ENCODE measurements at regions not wholly inside any gene's neighbourhood (a gene's known extent, or its start where the extent isn't known, plus 50 kb on each side); places are given as distances from the start of the nearest gene placed in this dataset.

GRCh38 chr18:24968238-24968775 lies 383.7 kb downstream of the ZNF521 start:
- Mint-ChIP-seq H3K4me1 (ENCODE audit: unreplicated experiment) (no peaks in the 10 kb centered on the region), H3K27me3 (ENCODE audit: unreplicated experiment) (no peaks in the 10 kb centered on the region), H3K4me3 (ENCODE audit: unreplicated experiment) (no peak overlapping the region), H3K36me3 (ENCODE audit: unreplicated experiment) (no peaks in the 10 kb centered on the region), H3K9me3 (ENCODE audit: unreplicated experiment) (peaks cover 4% of the 10 kb centered on the region), H3K27ac (ENCODE audit: unreplicated experiment) (no peak overlapping the region)
- no peak for TF ChIP-seq CTCF (IDR thresholded peaks at IDR 0.05)
- DNase-seq (ENCODE audit: extremely low spot score, unreplicated experiment) = no peak

- no peak for TF ChIP-seq CTCF (IDR thresholded peaks at IDR 0.05)
- no peak for DNase-seq (ENCODE audit: extremely low spot score, unreplicated experiment)
- H3K4me3 Mint-ChIP-seq (ENCODE audit: unreplicated experiment) = no peak overlapping the region
- H3K27ac Mint-ChIP-seq (ENCODE audit: unreplicated experiment) = no peak overlapping the region
- no peaks in the 10 kb centered on the region for H3K36me3 Mint-ChIP-seq (ENCODE audit: unreplicated experiment)
- H3K4me1 Mint-ChIP-seq (ENCODE audit: unreplicated experiment) = no peaks in the 10 kb centered on the region
- H3K9me3 Mint-ChIP-seq (ENCODE audit: unreplicated experiment) = no peaks in the 10 kb centered on the region
- H3K27me3 Mint-ChIP-seq (ENCODE audit: unreplicated experiment) = no peaks in the 10 kb centered on the region
These were observed 379.4 kb downstream of the ZNF521 start for GRCh38 chr18:24972577-24972976.

- H3K4me3 Mint-ChIP-seq (ENCODE audit: unreplicated experiment) = no peak overlapping the region
- no peak for TF ChIP-seq CTCF (IDR thresholded peaks at IDR 0.05)
- H3K4me1 Mint-ChIP-seq (ENCODE audit: unreplicated experiment) = no peaks in the 10 kb centered on the region
- no peak overlapping the region for H3K27ac Mint-ChIP-seq (ENCODE audit: unreplicated experiment)
- H3K9me3 Mint-ChIP-seq (ENCODE audit: unreplicated experiment) = no peaks in the 10 kb centered on the region
- DNase-seq (ENCODE audit: extremely low spot score, unreplicated experiment) = no peak
- H3K27me3 Mint-ChIP-seq (ENCODE audit: unreplicated experiment) = peaks cover 5% of the 10 kb centered on the region
- H3K36me3 Mint-ChIP-seq (ENCODE audit: unreplicated experiment) = no peaks in the 10 kb centered on the region
These were observed 377.5 kb downstream of the ZNF521 start for GRCh38 chr18:24974431-24974830.

- no peak for TF ChIP-seq CTCF (IDR thresholded peaks at IDR 0.05)
- Mint-ChIP-seq H3K4me1 (ENCODE audit: unreplicated experiment) (no peaks in the 10 kb centered on the region), H3K9me3 (ENCODE audit: unreplicated experiment) (no peaks in the 10 kb centered on the region), H3K27ac (ENCODE audit: unreplicated experiment) (no peak overlapping the region), H3K4me3 (ENCODE audit: unreplicated experiment) (no peak overlapping the region), H3K36me3 (ENCODE audit: unreplicated experiment) (no peaks in the 10 kb centered on the region), H3K27me3 (ENCODE audit: unreplicated experiment) (peaks cover 5% of the 10 kb centered on the region)
- no peak for DNase-seq (ENCODE audit: extremely low spot score, unreplicated experiment)
These were observed 376.2 kb downstream of the ZNF521 start for GRCh38 chr18:24975496-24976372.

- TF ChIP-seq CTCF (IDR thresholded peaks at IDR 0.05) = no peak
- Mint-ChIP-seq H3K4me1 (ENCODE audit: unreplicated experiment) (no peaks in the 10 kb centered on the region), H3K36me3 (ENCODE audit: unreplicated experiment) (no peaks in the 10 kb centered on the region), H3K4me3 (ENCODE audit: unreplicated experiment) (no peak overlapping the region), H3K27ac (ENCODE audit: unreplicated experiment) (no peak overlapping the region), H3K9me3 (ENCODE audit: unreplicated experiment) (no peaks in the 10 kb centered on the region), H3K27me3 (ENCODE audit: unreplicated experiment) (peaks cover 7% of the 10 kb centered on the region)
- DNase-seq (ENCODE audit: extremely low spot score, unreplicated experiment) = no peak
These were observed 375.5 kb downstream of the ZNF521 start for GRCh38 chr18:24976502-24976901.

Measured in osteocyte (in vitro differentiated cells).